PC-9 (cell line): ENCODE measurements at regions not wholly inside any gene's neighbourhood (a gene's known extent, or its start where the extent isn't known, plus 50 kb on each side); places are given as distances from the start of the nearest gene placed in this dataset.

Source experiments
- CTCF ChIP-seq: fragments of 200-600 bp; sonication (generic); conservative IDR thresholded peaks from 2 replicates; pipeline ENCODE4 v1.6.1; 2017; ENCODE audit warnings: mixed run types, antibody characterized with exemption, mild to moderate bottlenecking, moderate library complexity
- EZH2 ChIP-seq: fragments of 200-600 bp; sonication (generic); IDR thresholded peaks from 2 replicates; pipeline ENCODE4 v1.8.0; 2017; ENCODE audit warnings: antibody characterized with exemption, low read depth

DNA sequence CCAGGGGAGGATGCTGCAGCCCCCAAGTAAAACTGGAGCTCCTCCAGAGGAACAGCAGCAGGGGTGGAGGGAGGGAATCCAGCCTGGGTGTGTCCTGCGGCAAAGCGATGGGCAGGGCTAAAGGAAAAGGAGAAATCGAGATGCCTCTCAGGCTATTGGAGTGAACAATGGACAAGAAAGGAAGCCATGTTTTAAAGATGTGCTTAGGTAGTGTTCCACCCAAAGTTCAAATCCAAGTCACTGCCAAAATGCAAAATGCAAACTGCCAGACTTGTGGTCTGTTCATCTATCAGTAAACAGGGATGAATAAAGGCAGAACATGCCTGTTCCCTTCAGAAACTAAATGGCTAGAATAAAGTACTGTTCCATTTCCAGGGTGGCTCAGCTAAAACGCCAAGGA lies 197.5 kb upstream of the NSMCE3 start:
- no peak for TF ChIP-seq CTCF
- TF ChIP-seq EZH2 = no peak
